Globus pallidus (tissue), 1 donor: ENCODE measurements at regions not wholly inside any gene's neighbourhood (a gene's known extent, or its start where the extent isn't known, plus 50 kb on each side); places are given as distances from the start of the nearest gene placed in this dataset.

Source experiments
- DNase-seq: peaks from one replicate; pipeline ENCODE4 v3.0.0-alpha.2; 2015; ENCODE audit warnings: low spot score

DNA sequence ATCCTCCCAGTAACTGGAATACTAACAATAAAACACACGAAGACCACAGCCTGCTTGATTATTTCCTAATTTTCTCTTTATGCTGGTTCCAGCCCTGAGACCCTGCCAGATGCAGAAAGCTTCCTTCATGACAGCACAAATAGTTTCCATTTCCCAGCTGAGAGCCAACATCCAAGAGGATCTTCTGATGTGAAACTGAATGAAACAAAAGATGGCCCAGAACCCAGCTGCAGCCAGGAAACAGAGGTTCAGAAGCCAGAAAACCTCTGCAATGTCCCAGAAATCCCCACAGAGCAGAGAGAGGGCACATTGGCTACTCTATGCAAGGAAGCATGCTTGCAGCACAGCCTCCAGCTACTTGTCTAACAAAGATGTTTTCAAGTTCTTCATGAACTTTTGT lies 61.8 kb upstream of the PLEKHG1 start:
- peak; percentile 47 for DNase-seq

DNA sequence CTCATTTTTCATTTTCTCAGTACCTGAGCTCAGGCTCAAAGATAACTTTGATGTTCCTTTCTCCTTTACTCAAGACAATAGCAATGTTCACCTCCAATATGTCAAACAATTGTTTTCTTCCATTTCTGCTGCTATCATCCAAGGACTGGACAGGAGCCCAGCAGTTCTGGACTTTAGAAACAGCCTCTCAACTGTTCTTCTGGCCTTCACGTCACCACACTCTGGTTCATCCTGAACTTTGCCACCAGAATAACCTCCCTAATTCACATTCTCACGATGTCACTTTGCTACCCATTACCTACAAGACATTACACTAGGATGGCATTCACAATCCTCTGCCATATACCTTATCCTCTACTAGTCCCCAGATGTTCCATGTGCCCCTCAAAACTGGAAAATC lies 60.6 kb upstream of the PLEKHG1 start:
- no peak for DNase-seq

DNA sequence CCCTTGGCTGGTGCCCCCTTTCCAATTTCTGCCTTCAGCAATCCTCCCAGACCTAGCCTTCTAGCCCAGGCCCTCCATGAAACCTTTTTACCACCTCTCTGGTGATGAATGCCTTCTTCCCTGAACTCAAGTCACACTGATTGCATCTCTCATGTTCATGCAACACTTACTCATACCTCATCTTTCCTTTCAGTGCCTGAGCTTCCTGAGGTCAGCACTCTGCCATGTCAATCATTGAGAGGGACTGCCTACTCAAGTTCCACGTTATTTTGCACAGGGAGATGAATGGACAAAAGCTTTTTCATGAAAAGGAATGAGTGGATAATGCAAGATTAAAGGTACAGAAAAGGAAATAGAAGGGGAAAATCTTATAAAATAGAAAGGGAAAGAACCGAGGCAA lies 60.1 kb upstream of the PLEKHG1 start:
- DNase-seq, result no peak

DNA sequence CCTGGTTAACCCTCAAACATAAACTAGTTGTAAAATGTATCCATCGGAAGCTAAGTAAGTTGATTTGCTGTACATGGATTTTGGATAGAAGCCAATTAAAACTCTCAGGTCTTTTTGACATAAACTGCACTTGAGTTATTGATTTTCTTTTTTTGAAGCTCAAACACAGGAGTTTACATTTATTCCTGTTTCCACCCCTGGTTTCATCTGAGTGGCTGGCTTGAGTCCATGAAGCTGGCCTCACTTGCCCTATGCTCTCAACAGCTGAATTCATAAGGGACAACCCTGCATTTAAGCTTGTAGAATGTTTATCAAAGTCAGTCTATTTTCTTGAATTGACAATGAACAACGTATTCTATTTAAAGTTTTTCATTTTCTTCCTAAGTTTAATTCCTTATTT lies 58.1 kb upstream of the PLEKHG1 start:
- no peak for DNase-seq

DNA sequence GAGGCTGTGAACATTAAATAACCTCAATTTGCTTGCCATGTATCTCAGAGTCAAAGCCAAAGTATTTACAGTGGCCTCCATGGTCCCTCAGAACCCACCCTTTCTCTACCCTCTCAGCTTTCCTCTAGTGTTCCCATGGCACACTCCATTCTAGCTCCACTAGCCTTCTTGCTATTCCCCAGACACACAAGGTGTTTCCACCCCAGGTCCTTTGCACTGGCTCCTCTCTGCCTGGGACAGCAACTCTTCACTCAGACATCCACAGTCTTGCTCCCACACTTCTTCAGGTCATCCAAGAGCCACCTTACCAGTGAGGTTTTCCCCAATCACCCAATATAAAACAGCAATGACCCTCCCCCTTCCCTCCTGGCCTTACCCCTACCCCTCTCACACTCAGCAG lies 56.5 kb upstream of the PLEKHG1 start:
- no peak for DNase-seq

DNA sequence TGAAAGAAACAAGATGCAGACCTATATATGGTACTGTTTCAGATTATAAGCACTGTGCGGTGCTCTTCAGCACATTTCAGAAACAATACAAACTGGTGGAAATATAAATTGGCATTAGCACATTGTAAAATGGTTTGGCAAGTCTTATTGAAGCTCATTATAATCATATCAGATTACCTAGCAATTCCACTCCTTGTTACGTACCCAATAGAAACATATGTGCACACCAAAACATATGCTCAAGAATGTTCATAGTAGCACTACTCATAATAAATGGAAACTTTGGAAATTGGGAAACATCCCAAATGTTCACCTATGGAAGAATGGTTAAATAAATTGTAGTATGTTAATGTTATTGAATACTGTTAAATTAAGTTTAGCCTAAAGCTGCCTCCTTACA lies 54.9 kb upstream of the PLEKHG1 start:
- DNase-seq, result no peak

DNA sequence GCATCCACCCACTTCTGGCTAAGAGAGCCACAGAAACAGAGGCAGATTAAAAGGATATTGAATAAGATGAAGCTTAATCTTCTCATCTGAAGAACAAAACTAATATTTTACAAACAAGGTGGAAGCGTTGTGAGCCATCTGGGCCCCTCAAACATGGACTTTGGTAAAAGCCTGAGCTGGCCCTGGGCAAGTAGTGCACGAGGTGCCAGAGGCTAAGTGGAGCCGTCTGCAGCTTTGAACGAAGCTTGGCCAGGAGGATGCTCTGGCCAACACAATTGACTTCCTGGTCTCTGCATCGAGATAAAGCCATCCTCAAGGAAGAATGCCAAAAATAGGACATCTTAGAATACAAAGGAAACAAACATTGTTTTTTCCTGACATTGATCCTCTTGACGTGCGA lies 53.2 kb upstream of the PLEKHG1 start:
- no peak for DNase-seq

DNA sequence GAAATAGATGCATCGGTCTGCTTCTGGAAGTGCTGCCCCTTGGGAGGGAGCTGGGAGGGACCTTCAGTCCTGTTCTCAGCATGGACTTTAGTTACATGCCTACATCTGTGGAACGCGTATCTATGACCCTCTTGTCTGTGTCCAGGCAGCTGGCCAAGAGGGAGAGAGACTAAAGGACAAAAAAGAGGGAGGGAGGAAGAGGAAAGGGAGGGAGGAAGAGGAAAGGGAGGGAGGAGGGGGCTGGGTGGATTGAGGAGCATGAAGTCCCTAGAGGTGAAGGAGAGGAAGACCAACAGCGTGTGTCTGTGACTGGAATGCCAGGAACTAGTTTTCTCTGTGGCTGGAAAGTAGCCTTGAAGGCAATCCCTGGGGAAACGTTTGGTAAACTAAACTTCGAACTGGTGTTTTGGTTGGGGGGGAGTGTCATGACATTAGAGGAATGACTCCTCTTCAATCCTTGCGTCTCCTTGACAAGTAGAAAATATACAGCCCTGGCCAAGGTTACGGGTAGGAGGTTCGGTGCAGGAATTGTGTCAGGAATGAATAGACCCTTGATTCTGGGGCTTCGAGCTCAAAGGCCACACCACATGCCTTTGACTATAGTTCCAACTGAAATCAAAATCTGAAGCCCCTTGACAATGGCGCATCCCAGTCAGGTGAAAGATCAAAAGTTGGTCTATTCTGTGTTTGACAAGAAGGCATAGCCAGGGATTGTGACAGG lies 52.0 kb upstream of the PLEKHG1 start:
- peak; percentile 47 for DNase-seq

DNA sequence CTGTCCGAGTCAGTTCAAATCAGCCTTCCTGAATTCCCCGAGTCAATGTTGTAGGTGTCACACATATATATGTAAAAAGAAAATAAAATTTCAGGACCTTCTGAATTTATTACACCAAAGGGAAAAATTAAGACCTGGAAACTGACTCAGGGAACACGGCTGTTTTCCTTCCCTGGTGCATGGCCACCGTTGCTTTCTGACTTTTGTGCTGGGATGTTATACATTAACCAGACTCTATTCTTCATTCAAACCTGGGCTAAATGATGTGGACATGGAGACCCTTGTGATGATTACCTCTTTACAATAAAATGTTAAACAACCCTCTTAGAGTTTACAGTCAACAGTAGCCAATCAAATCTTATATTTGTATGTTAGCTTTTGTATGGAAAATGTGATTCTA lies 51.4 kb upstream of the PLEKHG1 start:
- no peak for DNase-seq

DNA sequence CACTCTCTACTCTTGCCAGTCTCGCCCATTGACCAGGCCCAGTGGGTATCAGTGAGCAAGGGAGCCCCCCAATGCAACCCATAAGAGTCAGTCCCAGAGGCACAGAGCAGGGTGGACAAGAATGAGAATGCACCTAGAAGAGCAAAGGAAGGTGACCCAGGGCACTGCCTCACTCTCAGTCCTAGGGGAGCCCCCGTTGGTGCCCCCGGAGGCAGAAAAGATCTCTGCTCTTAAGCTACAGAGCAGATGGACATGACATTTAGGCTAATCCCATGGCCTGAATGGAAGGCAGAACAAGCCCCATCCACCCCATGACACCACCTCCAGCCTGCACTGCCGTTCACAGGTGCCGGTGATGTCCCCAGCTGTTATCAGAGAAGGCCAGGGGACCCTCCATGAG lies 50.7 kb upstream of the PLEKHG1 start:
- no peak for DNase-seq

DNA sequence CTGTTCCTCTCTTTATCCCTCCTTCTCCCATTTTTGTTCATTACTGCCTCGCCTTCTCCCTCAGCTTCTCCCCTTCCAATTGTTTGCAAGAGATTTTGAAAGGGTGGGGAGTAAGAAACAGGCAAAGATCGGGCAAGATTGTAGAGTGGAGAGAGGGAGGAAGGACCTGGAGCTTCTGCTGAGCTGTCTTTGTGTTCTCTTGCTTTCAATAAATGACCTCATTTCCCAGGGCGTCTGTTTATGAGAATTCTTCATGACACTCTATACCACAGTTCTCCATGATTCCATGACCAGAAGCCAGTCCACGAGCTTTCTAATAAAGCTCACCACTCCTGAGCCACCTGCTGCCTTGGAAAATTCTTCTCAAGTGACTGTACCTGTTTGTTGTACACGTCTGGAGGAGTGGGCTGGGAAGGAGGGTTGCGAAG lies 50.0 kb upstream of the PLEKHG1 start:
- no peak for DNase-seq
